GM21619 (cell line): ENCODE measurements at regions not wholly inside any gene's neighbourhood (a gene's known extent, or its start where the extent isn't known, plus 50 kb on each side); places are given as distances from the start of the nearest gene placed in this dataset.

Experiments
- ATAC-seq: cut with Tn5 transposase; IDR thresholded peaks from one replicate; pipeline ENCODE4 v1.9.1; 2021; ENCODE audit not compliant: unreplicated experiment

DNA sequence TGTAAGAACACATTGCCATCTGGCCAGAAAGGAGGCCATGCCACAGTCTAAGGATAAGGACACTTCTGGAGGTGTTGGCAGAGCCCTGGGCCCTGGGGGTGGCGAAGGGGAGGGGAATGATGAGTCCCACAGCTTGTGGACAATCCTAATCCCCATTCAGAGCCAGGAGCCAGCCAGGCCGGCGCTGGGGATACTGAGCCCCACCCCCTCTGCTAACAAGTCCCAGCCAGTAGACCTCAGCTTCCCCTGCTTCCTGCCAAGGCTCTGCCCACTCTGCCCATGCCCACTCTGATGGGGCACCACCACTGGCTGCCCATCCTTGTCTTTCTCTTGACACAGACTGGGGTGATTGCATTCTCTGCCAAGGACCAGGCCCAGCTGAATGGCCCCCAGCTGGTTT lies 71.9 kb downstream of the NAV1 start:
- no peak for ATAC-seq

DNA sequence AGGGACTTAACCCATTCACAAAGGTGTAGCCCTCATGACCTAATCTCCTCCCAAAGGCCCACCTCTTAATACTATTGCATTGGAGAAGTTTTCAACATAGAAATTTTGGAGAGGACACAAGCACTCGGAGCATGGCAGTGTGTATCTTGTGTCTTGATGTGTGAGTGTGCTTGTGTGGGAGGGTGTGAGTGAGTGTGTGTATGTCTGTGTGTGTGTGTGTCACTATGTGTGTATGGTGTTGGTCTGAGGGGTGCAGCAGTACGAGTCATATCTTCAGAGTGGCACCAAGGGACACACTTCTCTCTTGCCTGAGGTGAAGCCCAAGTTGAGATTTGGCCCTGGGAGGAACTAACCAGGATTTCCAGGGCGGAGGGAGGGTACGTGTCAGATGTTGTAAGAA lies 73.7 kb downstream of the NAV1 start:
- no peak for ATAC-seq

DNA sequence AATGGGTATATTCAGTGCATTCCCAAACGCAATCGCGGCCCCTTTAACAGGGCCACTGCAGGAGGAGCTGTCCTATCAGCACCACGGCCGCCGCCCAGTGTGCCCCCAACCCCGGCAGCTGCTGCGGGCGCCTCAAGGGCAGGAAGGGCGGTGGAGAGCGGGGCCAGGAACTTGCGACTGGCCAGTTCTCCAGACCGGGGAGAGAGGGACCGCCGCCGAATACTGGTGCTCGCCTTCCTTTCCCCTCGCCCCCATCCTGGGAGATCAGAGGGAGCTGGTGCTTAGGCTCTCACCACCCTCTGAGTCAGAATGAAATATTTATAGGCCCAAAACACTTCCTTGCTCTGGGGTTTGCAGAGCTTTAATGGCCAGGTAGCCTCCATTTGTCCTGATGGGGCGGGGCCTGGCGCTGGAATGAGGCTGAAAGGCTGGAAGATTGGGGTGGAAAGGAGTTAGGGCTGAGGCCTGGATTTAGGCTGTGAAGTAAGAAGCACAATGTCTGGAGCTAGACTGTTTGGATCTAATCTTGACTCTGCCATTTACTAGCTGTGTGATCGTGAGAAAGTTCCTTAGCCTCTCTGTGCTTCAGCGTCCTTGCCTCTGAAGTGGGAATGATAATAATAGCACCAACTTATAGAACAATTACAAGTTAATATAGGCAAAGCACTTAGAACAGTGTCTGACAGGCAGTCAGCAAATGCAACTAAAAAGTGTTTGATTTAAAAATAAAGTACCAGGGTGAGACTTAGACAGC lies 75.5 kb downstream of the NAV1 start:
- no peak for ATAC-seq

DNA sequence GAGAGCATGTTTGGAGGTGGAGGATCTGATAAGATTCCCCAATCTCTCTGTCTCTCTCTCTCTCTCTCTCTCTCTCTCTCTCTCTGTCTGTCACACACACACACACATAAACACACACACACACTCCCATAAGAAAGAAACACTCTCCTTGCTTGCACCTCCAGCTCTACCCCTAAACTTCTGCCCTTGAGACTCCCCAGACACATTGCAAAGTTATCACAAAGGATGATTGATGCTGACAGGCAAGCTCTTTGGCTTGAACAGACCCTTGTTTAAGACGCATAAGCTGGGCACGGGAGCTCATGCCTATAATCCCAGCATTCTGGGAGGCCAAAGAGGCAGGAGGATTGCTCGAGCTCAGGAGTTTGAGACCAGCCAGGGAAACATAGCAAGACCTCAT lies 78.2 kb downstream of the NAV1 start:
- no peak for ATAC-seq

DNA sequence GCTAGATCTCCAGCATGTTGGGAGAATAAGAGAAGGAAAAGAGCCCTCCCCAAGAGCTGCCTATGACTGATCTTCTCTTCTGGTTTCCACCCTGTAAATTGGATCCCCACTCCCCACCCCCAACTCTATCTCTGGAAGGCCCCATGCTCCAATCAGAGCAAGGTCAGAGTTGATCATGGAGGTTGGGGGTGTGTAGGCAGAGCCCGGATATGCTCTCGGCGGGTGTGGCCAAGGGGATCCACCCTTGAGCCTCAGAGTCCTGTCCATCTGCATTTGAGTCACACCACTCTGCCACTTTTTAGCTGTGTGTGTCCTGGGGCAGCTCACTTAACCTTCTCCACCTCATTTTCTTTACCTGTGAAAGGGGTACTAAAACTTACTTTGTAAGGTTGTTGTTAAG lies 79.5 kb downstream of the NAV1 start:
- no peak for ATAC-seq

DNA sequence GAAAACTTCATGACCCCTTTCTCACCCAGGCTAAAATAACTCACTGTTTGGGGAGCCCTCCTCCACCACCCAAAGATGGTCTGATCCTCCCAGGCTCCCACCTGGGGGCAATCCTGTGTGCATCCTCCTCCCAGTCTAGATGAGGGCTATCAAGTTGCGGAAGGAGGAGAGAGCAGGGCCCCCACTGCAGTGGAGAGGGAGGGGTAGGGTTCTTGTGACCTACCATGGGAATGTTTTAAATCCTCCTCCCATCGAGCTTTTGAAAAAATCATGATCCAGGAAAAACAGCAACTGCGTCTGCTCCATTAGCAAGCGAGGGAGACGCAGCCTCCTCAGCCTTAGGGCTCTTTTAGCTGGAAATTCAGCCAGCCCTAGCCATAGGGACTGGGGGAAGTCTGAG lies 80.0 kb downstream of the NAV1 start:
- no peak for ATAC-seq

DNA sequence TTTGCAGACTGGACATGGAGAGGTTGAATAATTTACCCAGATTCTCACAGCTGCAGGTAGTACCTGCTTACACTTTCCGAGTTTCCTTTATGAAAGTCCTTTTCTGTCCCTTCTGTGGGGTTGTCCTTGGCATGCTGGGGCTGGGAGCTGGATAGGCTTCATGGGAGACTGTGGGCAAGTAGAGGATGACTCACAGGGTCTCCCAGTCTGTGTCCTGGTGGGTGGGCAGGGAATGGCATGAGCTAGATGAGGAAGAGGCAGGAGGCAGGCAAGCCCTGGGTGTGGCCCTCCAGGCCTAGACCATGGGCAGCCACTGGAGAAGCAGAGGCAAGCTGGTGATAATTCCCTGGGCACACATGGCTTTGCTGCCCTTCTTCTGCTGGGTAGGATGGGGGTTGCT lies 80.6 kb downstream of the NAV1 start:
- ATAC-seq: no peak

DNA sequence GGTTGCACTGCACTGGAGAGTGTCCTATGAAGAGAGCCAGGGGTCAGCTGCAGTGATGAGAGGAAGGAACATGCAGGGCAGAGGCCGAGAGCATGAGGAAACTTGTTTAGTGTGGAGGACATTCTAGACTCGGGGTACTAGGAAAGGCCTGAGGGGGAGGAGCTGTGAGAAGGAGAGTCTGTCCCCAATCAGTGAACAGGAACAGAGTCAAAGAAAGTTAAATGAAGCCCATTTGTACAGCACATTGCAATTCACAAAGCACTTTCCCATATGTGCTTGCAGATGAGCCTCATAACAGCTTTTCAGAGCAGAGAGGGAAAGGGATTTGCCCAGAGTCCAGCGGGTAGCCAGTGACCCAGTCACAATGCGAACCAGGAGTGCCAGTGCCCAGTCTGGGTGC lies 83.4 kb downstream of the NAV1 start:
- no peak for ATAC-seq

DNA sequence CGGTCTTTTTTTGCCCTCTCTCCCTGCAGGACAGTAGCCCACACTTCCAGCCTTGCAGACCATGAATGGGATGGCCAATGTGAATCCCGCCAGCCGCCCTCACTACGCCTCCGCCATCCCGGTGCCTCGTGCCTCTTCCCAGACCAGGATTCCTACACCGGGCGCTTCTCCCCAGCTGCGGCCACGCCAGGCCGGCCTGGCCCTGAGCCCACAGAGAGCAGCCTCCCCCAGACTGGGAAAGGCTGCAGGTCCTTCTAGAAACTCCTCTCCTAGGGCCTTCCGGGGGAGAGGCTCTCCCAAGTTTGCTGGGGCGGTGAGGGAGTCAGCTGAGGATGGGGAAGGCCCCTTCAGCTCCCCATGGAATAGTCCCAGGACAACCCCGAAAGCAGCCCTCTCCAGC lies 83.9 kb downstream of the NAV1 start:
- ATAC-seq: no peak

DNA sequence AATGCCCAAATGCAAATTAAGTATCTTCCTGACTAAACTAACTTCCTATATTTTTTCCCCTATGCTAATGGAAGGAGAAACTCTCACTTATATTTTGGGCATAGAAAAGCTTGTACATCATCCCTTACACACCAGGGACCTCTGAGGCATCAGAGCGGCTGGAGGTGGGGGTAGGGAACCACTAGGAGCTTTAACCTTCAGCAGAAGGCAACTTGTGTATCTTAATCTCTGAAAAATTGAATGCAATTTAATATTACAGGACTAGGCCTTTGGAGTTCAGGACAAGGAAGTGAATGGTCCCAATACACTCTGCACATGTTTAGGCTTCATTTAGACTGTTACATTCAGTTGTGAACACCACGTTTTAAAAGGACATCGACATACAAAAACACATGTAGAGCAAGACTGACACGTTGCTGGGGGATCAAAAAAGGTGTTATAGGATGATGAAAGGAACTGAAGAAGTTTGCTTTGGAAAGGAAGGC lies 85.9 kb downstream of the NAV1 start:
- no peak for ATAC-seq

DNA sequence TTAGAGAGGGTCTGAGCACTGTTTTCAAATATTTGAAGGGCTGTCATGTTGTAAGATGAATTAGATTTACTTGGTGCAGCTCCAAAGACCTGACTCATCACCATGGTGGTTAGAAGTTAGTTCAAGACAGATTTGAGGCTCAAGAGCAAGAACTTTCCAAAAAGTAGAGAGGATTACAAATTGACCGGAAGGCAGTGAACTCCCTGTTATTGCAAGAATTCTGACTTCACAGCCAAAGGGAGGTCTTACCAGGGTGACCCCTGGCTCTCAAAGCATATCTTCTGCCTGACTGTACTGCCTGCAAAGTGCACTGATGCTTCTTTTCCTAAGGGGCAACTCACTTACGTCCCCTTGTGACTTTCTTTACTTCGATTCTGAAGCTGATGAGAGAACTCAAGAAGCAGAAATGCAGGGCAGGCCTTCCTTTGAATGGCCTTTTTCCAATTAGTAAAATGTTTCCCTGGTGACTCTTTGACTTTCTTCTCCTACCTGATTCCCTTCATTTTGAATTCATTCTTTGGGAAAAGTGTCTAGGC lies 86.4 kb downstream of the NAV1 start:
- ATAC-seq: no peak

DNA sequence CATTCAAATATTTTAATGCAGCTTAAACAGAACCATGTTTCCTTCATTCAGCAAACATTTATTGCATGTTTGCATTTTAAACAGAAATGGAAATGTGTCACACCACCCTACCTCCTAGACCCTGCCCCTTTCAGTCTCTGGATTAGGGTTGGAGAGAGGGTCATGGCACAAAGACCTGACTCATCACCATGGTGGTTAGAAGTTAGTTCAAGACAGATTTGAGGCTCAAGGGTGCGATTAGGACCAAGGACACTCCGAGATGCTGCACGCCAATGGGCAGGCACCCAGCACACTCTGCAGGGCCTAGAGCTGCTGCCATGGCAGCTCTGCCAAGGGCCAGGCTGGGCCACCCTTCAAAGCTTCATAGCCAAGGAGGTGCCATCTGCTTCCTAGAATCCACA lies 86.9 kb downstream of the NAV1 start:
- no peak for ATAC-seq

DNA sequence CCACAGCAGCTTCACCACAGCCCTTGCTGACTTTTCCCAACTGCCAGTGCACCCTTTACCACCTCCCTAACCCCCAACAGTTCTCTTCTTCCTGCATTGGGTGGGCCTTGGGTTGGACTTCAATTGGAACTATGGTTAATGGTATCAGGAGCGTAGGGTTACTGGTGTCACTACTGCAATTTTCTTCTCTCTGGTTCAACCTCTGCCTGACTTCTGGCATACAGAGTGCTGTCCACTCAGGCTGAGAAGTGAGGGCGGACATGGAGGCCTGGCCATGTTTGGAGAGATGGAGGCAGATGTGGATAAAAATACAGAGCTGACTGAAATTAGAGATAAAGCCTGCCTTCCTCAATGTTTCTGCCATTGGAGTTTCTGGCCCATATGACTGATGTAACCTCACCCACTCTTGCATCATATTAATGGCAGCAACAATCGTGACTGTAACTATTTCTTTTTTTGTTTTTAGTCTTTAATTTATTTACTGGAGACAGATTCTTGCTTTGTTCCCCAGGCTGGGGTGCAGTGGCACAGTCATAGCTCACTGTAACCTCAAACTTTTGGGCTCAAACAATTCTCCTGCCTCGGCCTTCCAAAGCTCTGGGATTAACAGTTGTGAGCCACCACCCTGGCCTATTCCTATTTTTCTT lies 87.8 kb downstream of the NAV1 start:
- no peak for ATAC-seq

DNA sequence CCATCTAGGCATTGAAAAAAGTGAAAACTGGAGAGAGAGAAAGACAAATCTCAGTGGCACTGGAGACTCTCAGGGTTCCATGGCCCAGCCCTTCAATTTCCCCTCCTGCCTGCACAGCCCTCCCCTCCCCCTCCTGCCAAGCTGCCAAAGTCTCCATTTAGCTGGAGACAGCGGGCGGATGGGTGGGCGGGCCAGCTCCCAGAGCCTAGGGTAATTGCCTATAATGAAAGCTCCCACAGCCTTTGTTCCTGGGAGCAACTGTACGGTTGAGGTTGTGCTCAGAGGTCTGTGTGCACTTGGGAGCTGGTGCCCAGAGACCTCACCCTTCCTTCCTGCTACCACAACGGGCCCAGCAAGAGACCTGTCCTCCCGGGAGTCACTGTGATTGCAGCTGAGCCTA lies 89.6 kb downstream of the NAV1 start:
- no peak for ATAC-seq

DNA sequence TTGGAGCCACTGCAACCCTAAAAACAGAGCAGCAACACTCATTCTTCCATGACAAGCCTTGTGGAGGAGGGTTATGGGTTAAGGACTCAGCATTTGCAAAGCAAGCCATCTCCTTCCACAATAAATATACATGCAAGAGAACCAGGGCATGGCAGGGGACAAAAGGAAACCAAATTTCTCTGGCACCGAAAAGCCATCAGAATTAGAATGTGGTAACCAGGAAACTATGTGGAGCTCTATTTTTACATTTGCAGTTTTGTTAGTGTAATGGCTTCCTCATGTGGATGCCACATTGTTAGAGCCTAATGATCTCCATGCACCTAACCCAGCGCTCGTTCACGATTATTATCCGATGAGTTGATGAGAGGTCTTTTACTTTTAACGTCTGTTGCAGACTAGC lies 91.7 kb downstream of the NAV1 start:
- ATAC-seq: no peak

DNA sequence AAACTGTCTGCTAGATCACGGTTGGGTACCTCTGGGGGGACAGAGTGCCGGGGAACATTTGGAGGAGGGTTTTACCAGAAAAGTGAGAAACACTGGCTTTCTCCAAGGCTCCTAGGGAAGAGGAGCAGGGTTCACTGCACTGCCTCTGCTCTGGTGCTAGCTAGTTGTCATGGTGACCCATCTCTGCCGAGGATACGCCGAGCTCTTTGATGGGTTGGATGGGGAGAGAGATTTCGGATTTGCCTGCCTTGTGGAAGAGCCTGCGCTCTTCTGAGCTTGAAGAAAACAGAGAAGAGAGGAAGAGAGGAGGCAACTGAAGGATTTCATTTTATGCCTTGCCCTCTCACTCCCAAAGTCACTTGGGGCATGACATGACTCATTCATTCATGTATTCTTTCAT lies 92.1 kb downstream of the NAV1 start:
- ATAC-seq: no peak

DNA sequence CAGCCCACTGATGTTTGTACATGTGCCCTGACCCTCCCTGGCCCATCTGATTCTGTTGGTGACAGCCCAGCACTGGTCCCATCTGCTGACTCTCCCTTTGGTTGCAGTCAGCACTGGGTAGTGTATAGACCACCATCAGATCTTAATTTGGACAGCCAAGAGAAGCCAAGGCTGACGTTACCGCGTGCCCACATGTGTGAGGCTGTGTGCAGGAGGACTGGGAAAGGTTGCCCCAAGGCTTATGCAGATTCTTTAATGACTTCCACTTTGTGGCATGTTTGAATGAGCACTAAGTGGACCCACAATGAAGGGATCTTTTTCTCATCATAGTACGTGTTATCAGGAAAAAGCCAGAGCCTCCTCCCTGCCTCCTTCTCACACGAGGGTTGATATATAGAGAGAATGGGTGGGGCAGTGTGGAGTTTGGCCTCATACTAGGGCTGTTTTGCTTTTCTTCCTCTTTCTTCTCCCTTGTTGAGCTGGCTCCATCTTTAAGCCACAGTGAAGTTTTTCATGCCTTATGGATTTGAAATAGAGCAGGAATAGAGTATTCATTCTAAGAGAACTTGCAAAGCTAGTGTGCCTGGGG lies 93.5 kb downstream of the NAV1 start:
- no peak for ATAC-seq

DNA sequence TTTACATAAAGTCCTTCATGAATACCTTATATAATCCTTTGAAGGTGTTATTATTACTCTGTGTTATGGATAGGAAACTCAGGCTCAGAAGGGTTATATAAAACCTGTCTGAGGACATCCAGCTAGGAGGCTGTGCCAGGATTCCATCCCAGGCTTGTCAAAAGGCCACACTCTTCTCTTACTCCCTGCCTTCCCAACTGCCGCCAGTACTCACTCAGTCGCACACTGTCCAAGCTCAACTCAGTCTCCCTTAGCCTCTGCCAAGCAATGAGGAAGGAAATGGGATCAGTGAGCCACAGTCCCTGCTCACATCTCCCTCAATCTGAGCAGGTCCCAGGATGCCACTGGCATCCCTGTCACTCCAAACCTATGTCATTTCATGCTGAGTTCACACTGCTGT lies 94.4 kb downstream of the NAV1 start:
- ATAC-seq: no peak

DNA sequence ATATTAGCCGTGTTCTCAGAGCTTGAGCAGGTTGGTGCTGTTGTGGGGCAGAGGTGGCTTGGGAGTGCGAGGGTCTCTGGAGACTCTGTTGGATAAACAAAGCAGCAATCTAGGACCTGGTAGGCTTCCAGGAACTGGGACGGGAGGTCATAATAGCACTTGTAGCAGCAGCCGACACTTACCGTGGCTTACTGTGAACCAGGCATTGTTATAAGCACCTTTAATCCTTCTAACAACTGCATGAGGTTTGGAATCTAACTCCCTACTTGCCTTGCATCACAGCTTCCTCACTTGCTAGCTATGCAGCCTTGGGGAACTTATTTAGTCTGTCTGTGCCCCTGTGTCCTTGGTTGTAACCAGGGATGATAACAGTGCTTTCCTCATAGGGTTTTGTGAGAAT lies 94.9 kb downstream of the NAV1 start:
- ATAC-seq: no peak

DNA sequence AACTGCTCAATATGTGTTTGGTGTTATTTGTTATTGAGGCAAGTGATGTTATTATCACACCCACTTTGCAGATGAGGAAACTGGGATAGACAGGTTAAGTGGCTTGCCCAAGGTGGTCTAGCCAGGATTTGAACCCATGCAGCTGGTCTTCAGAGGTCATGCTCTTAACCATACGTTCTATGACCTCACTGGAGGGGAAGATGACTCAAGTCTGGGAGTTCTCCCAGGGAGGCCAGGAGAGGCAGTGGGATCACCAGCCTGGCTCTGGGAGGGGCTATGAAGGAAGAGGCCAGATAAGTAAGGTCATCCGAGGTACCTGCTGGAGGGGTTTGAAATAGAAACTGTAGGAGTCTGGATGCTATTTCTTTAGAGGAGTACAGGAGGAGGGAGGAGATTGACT lies 95.3 kb downstream of the NAV1 start:
- no peak for ATAC-seq

DNA sequence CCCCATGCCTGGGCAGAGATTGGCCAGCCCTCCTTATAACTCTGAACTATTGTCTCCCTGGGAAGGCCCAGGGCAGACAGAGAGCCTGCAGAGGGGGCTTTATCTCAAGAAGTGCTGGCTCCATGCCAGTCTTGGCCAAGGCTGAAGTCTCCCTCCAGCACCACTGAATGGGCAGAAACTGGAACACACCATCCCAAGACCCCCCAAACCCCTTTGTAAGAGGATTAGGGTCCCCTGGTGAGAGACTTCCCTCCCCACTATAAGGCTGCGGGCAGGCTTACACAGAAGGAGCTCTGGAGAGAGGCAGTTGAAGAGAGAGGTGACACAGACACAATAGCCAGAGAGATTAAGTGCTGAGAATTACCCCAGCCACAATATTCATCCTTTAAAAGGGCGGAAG lies 97.2 kb downstream of the NAV1 start:
- no peak for ATAC-seq

DNA sequence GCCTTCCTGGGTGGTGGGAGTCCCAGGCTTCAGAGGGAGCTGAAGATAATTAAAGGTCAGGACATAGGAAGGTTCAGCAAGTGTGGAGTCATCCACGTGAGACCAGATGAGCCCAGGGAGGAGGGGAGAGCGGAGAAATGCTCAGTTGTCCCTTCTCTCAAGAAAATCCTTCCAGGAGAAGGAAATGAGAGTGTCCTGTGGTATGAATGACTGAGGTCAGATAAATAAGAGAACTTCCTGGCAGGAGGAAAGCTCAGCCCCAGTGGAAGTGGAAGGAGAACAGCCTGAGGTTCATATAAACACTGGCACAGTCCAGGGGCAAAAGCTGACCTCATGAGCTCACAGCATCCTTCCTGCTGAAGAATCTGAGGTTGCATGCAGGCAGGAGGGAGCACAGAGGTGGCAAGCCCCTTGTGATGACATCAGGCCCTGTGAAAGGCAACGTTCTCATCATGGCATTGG lies 97.6 kb downstream of the NAV1 start:
- no peak for ATAC-seq
